ENCODE measurements at regions not wholly inside any gene's neighbourhood (a gene's known extent, or its start where the extent isn't known, plus 50 kb on each side); places are given as distances from the start of the nearest gene placed in this dataset.
"Not testable (repeated sequence)": the region's sequence is repeated elsewhere in the genome, so short reads cannot be mapped to it uniquely, and the experiment has no call there.

GRCh38 chr11:8773916-8774539 is 91.4 kb downstream of the RPL27A start:
- Histone ChIP-seq H3K4me2 (ENCODE audit: low read length) (no peak overlapping the region), H3K36me3 (ENCODE audit: insufficient read depth, low read length) (peaks cover 5% of the 10 kb centered on the region), H3K27me3 (ENCODE audit: control insufficient read depth, insufficient read depth, low read length) (no peaks in the 10 kb centered on the region), H3K9me3 (replicated peaks; ENCODE audit: low read length) (no peaks in the 10 kb centered on the region), H3K9ac (ENCODE audit: low read depth, low read length) (no peak overlapping the region), H3K4me1 (ENCODE audit: control insufficient read depth, insufficient read depth, low read length) (peaks cover 54% of the 10 kb centered on the region), H3K4me3 (ENCODE audit: low read length) (no peak overlapping the region)

GRCh38 chr11:8774916-8775315 is 92.3 kb downstream of the RPL27A start:
- peaks cover 50% of the 10 kb centered on the region for H3K4me1 ChIP-seq (ENCODE audit: control insufficient read depth, insufficient read depth, low read length)
- H3K27me3 ChIP-seq (ENCODE audit: control insufficient read depth, insufficient read depth, low read length); H3K36me3 ChIP-seq (ENCODE audit: insufficient read depth, low read length); H3K9me3 ChIP-seq (replicated peaks; ENCODE audit: low read length); H3K9ac ChIP-seq (ENCODE audit: low read depth, low read length); H3K4me2 ChIP-seq (ENCODE audit: low read length); H3K4me3 ChIP-seq (ENCODE audit: low read length): not testable (repeated sequence)

- H3K36me3 ChIP-seq (ENCODE audit: insufficient read depth, low read length): peaks cover 5% of the 10 kb centered on the region
- no peak overlapping the region for H3K4me3 ChIP-seq (ENCODE audit: low read length)
- no peaks in the 10 kb centered on the region for H3K9me3 ChIP-seq (replicated peaks; ENCODE audit: low read length)
Measured at GRCh38 chr11:8775332-8775731, 92.7 kb downstream of the RPL27A start.

GRCh38 chr11:8775734-8776133 is 93.1 kb downstream of the RPL27A start:
- H3K4me2 ChIP-seq (ENCODE audit: low read length): no peak overlapping the region
- no peaks in the 10 kb centered on the region for H3K27me3 ChIP-seq (ENCODE audit: control insufficient read depth, insufficient read depth, low read length)
- no peak overlapping the region for H3K9ac ChIP-seq (ENCODE audit: low read depth, low read length)
- H3K4me3 ChIP-seq (ENCODE audit: low read length): no peak overlapping the region
- no peaks in the 10 kb centered on the region for H3K9me3 ChIP-seq (replicated peaks; ENCODE audit: low read length)
- peaks cover 5% of the 10 kb centered on the region for H3K36me3 ChIP-seq (ENCODE audit: insufficient read depth, low read length)
- H3K4me1 ChIP-seq (ENCODE audit: control insufficient read depth, insufficient read depth, low read length): peaks cover 50% of the 10 kb centered on the region

More at GRCh38 chr11:8775332-8775731, 92.7 kb downstream of the RPL27A start:
- H3K4me2 ChIP-seq (ENCODE audit: low read length): no peak overlapping the region
- no peaks in the 10 kb centered on the region for H3K27me3 ChIP-seq (ENCODE audit: control insufficient read depth, insufficient read depth, low read length)
- H3K4me1 ChIP-seq (ENCODE audit: control insufficient read depth, insufficient read depth, low read length): peaks cover 50% of the 10 kb centered on the region
- H3K9ac ChIP-seq (ENCODE audit: low read depth, low read length): no peak overlapping the region

GRCh38 chr11:8776209-8776608 is 93.6 kb downstream of the RPL27A start:
- Histone ChIP-seq H3K4me2 (ENCODE audit: low read length) (no peak overlapping the region), H3K4me3 (ENCODE audit: low read length) (no peak overlapping the region), H3K27me3 (ENCODE audit: control insufficient read depth, insufficient read depth, low read length) (no peaks in the 10 kb centered on the region), H3K9ac (ENCODE audit: low read depth, low read length) (no peak overlapping the region), H3K36me3 (ENCODE audit: insufficient read depth, low read length) (peaks cover 5% of the 10 kb centered on the region), H3K9me3 (replicated peaks; ENCODE audit: low read length) (no peaks in the 10 kb centered on the region), H3K4me1 (ENCODE audit: control insufficient read depth, insufficient read depth, low read length) (peaks cover 45% of the 10 kb centered on the region)

- H3K4me2 ChIP-seq (ENCODE audit: low read length): peak overlapping the region; percentile 6
- no peak overlapping the region for H3K9ac ChIP-seq (ENCODE audit: low read depth, low read length)
- no peak overlapping the region for H3K4me3 ChIP-seq (ENCODE audit: low read length)
- peaks cover 5% of the 10 kb centered on the region for H3K36me3 ChIP-seq (ENCODE audit: insufficient read depth, low read length)
- no peaks in the 10 kb centered on the region for H3K9me3 ChIP-seq (replicated peaks; ENCODE audit: low read length)
- H3K27me3 ChIP-seq (ENCODE audit: control insufficient read depth, insufficient read depth, low read length): no peaks in the 10 kb centered on the region
- H3K4me1 ChIP-seq (ENCODE audit: control insufficient read depth, insufficient read depth, low read length): peaks cover 28% of the 10 kb centered on the region
Measured at GRCh38 chr11:8777907-8778767, 95.5 kb downstream of the RPL27A start.

GRCh38 chr11:8779107-8779506 is 96.5 kb downstream of the RPL27A start:
- no peak overlapping the region for H3K4me3 ChIP-seq (ENCODE audit: low read length)
- peaks cover 5% of the 10 kb centered on the region for H3K36me3 ChIP-seq (ENCODE audit: insufficient read depth, low read length)
- no peaks in the 10 kb centered on the region for H3K27me3 ChIP-seq (ENCODE audit: control insufficient read depth, insufficient read depth, low read length)
- no peaks in the 10 kb centered on the region for H3K9me3 ChIP-seq (replicated peaks; ENCODE audit: low read length)
- H3K4me2 ChIP-seq (ENCODE audit: low read length): no peak overlapping the region
- H3K9ac ChIP-seq (ENCODE audit: low read depth, low read length): peak overlapping the region; percentile 3
- H3K4me1 ChIP-seq (ENCODE audit: control insufficient read depth, insufficient read depth, low read length): peaks cover 24% of the 10 kb centered on the region

GRCh38 chr11:8779732-8780131 is 97.1 kb downstream of the RPL27A start:
- H3K9ac ChIP-seq (ENCODE audit: low read depth, low read length): no peak overlapping the region
- no peaks in the 10 kb centered on the region for H3K9me3 ChIP-seq (replicated peaks; ENCODE audit: low read length)
- no peaks in the 10 kb centered on the region for H3K27me3 ChIP-seq (ENCODE audit: control insufficient read depth, insufficient read depth, low read length)
- peaks cover 5% of the 10 kb centered on the region for H3K36me3 ChIP-seq (ENCODE audit: insufficient read depth, low read length)
- H3K4me3 ChIP-seq (ENCODE audit: low read length): no peak overlapping the region
- no peak overlapping the region for H3K4me2 ChIP-seq (ENCODE audit: low read length)
- peaks cover 24% of the 10 kb centered on the region for H3K4me1 ChIP-seq (ENCODE audit: control insufficient read depth, insufficient read depth, low read length)

GRCh38 chr11:8784954-8785353 is 102.4 kb downstream of the RPL27A start:
- Histone ChIP-seq H3K4me2 (ENCODE audit: low read length) (no peak overlapping the region), H3K27me3 (ENCODE audit: control insufficient read depth, insufficient read depth, low read length) (no peaks in the 10 kb centered on the region), H3K4me1 (ENCODE audit: control insufficient read depth, insufficient read depth, low read length) (peaks cover 11% of the 10 kb centered on the region), H3K36me3 (ENCODE audit: insufficient read depth, low read length) (no peaks in the 10 kb centered on the region), H3K9me3 (replicated peaks; ENCODE audit: low read length) (no peaks in the 10 kb centered on the region), H3K9ac (ENCODE audit: low read depth, low read length) (no peak overlapping the region), H3K4me3 (ENCODE audit: low read length) (no peak overlapping the region)

GRCh38 chr11:8785457-8785856 is 102.9 kb downstream of the RPL27A start:
- H3K27me3 ChIP-seq (ENCODE audit: control insufficient read depth, insufficient read depth, low read length): no peaks in the 10 kb centered on the region
- no peak overlapping the region for H3K4me2 ChIP-seq (ENCODE audit: low read length)
- no peaks in the 10 kb centered on the region for H3K9me3 ChIP-seq (replicated peaks; ENCODE audit: low read length)
- peaks cover 11% of the 10 kb centered on the region for H3K4me1 ChIP-seq (ENCODE audit: control insufficient read depth, insufficient read depth, low read length)
- H3K9ac ChIP-seq (ENCODE audit: low read depth, low read length): no peak overlapping the region
- no peak overlapping the region for H3K4me3 ChIP-seq (ENCODE audit: low read length)
- no peaks in the 10 kb centered on the region for H3K36me3 ChIP-seq (ENCODE audit: insufficient read depth, low read length)

- no peak overlapping the region for H3K4me2 ChIP-seq (ENCODE audit: low read length)
- no peak overlapping the region for H3K4me3 ChIP-seq (ENCODE audit: low read length)
- no peaks in the 10 kb centered on the region for H3K9me3 ChIP-seq (replicated peaks; ENCODE audit: low read length)
- no peaks in the 10 kb centered on the region for H3K36me3 ChIP-seq (ENCODE audit: insufficient read depth, low read length)
- no peak overlapping the region for H3K9ac ChIP-seq (ENCODE audit: low read depth, low read length)
- no peaks in the 10 kb centered on the region for H3K27me3 ChIP-seq (ENCODE audit: control insufficient read depth, insufficient read depth, low read length)
- H3K4me1 ChIP-seq (ENCODE audit: control insufficient read depth, insufficient read depth, low read length): peaks cover 11% of the 10 kb centered on the region
Measured at GRCh38 chr11:8785998-8786397, 103.4 kb downstream of the RPL27A start.

- H3K27me3 ChIP-seq (ENCODE audit: control insufficient read depth, insufficient read depth, low read length): no peaks in the 10 kb centered on the region
- H3K9me3 ChIP-seq (replicated peaks; ENCODE audit: low read length): no peaks in the 10 kb centered on the region
- no peaks in the 10 kb centered on the region for H3K36me3 ChIP-seq (ENCODE audit: insufficient read depth, low read length)
- H3K4me1 ChIP-seq (ENCODE audit: control insufficient read depth, insufficient read depth, low read length): peaks cover 11% of the 10 kb centered on the region
- H3K9ac ChIP-seq (ENCODE audit: low read depth, low read length): no peak overlapping the region
- no peak overlapping the region for H3K4me2 ChIP-seq (ENCODE audit: low read length)
- H3K4me3 ChIP-seq (ENCODE audit: low read length): no peak overlapping the region
Measured at GRCh38 chr11:8786933-8787332, 104.3 kb downstream of the RPL27A start.

All from skeletal muscle satellite cell (primary cell).